ENCODE measurements at regions not wholly inside any gene's neighbourhood (a gene's known extent, or its start where the extent isn't known, plus 50 kb on each side); places are given as distances from the start of the nearest gene placed in this dataset.

DNA sequence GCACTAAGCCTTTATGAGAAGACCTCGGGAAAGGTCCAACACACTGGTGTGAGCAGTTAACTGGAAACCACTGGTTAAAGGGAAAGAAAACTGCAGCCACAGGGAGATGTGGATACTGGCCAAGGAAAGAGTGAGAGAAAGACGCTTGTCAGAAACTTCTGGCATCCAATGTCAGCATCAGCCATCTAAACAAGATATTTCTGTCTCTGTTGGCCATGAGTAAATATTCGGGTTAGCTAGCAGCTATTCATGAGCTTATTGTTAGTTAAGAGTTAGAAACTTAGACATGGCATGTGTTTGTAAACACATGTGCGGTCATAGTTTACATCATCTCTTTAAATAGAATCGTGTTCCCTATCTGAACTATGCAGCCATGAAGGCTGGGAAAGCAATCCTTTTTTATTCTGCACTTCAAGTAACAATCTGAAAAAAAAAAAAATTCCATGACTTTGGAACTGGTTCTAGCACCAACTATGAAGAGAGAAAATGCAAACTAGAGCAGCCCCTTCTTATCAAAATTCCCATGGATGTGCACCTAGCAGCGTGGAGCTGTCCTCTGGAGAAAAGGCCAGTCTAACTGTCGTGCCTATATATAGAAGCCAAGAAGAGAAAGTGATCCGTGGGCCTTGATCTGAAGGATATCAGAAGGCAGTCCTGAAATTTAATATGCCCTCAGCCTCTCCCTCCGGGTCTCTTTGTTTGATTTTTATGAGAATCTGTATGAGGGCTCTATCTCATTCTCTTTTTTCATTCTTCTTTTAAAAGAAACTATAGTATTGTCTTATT, 84.0 kb upstream of the RFX8 start:
- TF ChIP-seq, protein P1, sequence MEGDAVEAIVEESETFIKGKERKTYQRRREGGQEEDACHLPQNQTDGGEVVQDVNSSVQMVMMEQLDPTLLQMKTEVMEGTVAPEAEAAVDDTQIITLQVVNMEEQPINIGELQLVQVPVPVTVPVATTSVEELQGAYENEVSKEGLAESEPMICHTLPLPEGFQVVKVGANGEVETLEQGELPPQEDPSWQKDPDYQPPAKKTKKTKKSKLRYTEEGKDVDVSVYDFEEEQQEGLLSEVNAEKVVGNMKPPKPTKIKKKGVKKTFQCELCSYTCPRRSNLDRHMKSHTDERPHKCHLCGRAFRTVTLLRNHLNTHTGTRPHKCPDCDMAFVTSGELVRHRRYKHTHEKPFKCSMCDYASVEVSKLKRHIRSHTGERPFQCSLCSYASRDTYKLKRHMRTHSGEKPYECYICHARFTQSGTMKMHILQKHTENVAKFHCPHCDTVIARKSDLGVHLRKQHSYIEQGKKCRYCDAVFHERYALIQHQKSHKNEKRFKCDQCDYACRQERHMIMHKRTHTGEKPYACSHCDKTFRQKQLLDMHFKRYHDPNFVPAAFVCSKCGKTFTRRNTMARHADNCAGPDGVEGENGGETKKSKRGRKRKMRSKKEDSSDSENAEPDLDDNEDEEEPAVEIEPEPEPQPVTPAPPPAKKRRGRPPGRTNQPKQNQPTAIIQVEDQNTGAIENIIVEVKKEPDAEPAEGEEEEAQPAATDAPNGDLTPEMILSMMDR (conservative IDR thresholded peaks at IDR 0.05 in 1 of 2, IDR thresholded peaks at IDR 0.05 in 1 of 2; ENCODE audit: low read depth in 1 of 2, low read length in 2 of 2), result no peak
- TF ChIP-seq EZH2 (IDR thresholded peaks at IDR 0.05; ENCODE audit: low read length, missing control alignments), result no peak

Measured in fibroblast of lung (primary cell).